Heart left ventricle (tissue), 16 donors: ENCODE measurements at regions not wholly inside any gene's neighbourhood (a gene's known extent, or its start where the extent isn't known, plus 50 kb on each side); places are given as distances from the start of the nearest gene placed in this dataset.

ENCODE experiments used
- ATAC-seq, 4 donors: fragments of 200-7000 bp; cut with Tn5 transposase; one replicate each; pipeline ENCODE4 v1.9.1; 2020 to 2022; ENCODE audit warnings: moderate library complexity in 4 of 4, mild to moderate bottlenecking in 3 of 4, moderate number of reproducible peaks in 1 of 4
- DNase-seq, 5 donors: peaks; one replicate each; pipeline ENCODE4 v3.0.0-alpha.2; 2020
- H3K27ac ChIP-seq, 12 donors: fragments of 200-600 bp; sonication (generic) in 4 of 12; one replicate each; pipeline versions ENCODE4 v1.5.0 to v1.8.0; 2016 to 2022; ENCODE audit warnings: mild to moderate bottlenecking in 2 of 12
- H3K27me3 ChIP-seq, 9 donors: fragments of 200-600 bp; sonication (generic) in 2 of 9; one replicate each; pipeline versions ENCODE4 v1.5.1 to v1.8.0; 2016 to 2022; ENCODE audit warnings: mild to moderate bottlenecking in 3 of 9
- H3K36me3 ChIP-seq, 9 donors: fragments of 200-600 bp; sonication (generic) in 2 of 9; one replicate each; pipeline versions ENCODE4 v1.5.0 to v1.8.0; 2018 to 2022; ENCODE audit warnings: mild to moderate bottlenecking in 2 of 9
- H3K4me1 ChIP-seq, 12 donors: fragments of 200-600 bp; sonication (generic) in 4 of 12; one replicate each; pipeline versions ENCODE4 v1.5.0 to v1.8.0; 2016 to 2022; ENCODE audit warnings: mild to moderate bottlenecking in 3 of 12
- H3K4me3 ChIP-seq, 12 donors: fragments of 200-600 bp; sonication (generic) in 4 of 12; one replicate each; pipeline versions ENCODE4 v1.5.0 to v1.8.0; 2017 to 2022; ENCODE audit warnings: mild to moderate bottlenecking in 9 of 12, moderate library complexity in 4 of 12
- H3K9me3 ChIP-seq, 12 donors: fragments of 200-600 bp; sonication (generic) in 4 of 12; one replicate each; pipeline versions ENCODE4 v1.5.0 to v1.8.0; 2016 to 2022; ENCODE audit warnings: mild to moderate bottlenecking in 1 of 12
- POLR2A ChIP-seq, 2 donors: fragments of 450-650 bp; IDR thresholded peaks; one replicate each; pipeline ENCODE4 v1.6.1; 2017; ENCODE audit warnings: antibody characterized with exemption in 2 of 2, mild to moderate bottlenecking in 2 of 2, moderate library complexity in 2 of 2
- WGBS, 4 donors: extraction: QIAGEN DNeasy Blood & Tissue Kit in 2 of 4; methylation state at CpG; one replicate each; pipeline versions ENCODE4 v1.1.5 to v1.1.7; 2013 to 2018; 5-methylcytosine and 5-hydroxymethylcytosine counted together
- intact Hi-C, 10 donors: fragments of 100-400 bp; cut with DNase I; formaldehyde crosslinking; loops; one replicate each; pipeline versions ENCODE4 v1.11.1 to v1.14.2; 2022
- TF ChIP-seq, protein P1 (sequence below), 12 donors: fragments of 200-600 bp; sonication (generic) in 4 of 12; IDR thresholded peaks; one replicate each; pipeline versions ENCODE4 v1.5.0 to v1.8.0; 2018 to 2022; ENCODE audit warnings: antibody characterized with exemption in 12 of 12, mild to moderate bottlenecking in 5 of 12
- donor health status: ischemic (EF 13 %, LVEDD 7.1; RV severe dilation, severe dysfunction).
- donor health status: healthy with polysubstance abuse.
- donor health status: DM: no; HTN: yes; CAD: no.
- donor health status: DM: no; HTN: no; CAD: no.
- donor health status: ischemic (EF 25% LVEDD 6.9; RV normal size, moderate dysfunction).
- donor health status: ischemic (EF 25% LVEDD 5.7; RV mildly dilated, moderate dysfunction).
- donor health status: healthy.
- donor health status: DM: yes; HTN: yes; CAD: no.
- donor health status: ischemic (EF 35%, LVEDD 5.7; RV mildly dilated, moderate dysfunction).
- donor health status: nonischemic (EF 11% LVEDD 7.7; RV severe dilation, severe dysfunction).
- donor health status: DM: yes; HTN: yes; CAD: no.
- donor health status: PGD.
- donor health status: ischemic (EF 29% LVEDD 5.4; RV normal size, mild dysfunction).
- donor health status: nonischemic (EF 23%, LVEDD 6.1; RV moderate dilation, normal function).

DNA sequence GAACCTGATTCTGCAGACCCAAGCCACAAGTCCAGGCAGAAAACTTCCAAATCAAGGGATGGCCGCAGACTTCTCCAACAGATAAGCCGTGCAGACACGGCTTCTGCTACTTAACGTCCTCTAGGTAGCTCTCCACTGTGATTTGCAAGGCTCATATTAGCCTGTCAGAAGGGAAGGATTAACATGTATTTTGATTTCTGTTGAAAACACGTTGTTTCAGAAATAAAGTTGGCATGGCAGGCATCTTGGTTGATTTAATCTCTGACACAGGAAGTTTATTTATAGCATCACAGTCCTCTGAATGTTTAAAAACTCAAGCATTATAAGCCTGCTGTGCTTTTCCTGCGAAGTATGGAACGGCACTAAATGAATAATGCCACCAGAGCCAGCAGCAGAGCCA is 166.8 kb upstream of the TOX3 start:
- peaks cover 0 to 4% (median 0%) of the 10 kb centered on the region in 9 donors for H3K27me3 ChIP-seq
- no peaks in the 10 kb centered on the region for H3K4me1 ChIP-seq
- no peak overlapping the region for H3K4me3 ChIP-seq
- no peak for DNase-seq
- H3K9me3 ChIP-seq: no peaks in the 10 kb centered on the region
- ATAC-seq: no peak
- intact Hi-C loops: no loop called here
- H3K27ac ChIP-seq: no peak overlapping the region
- TF ChIP-seq, protein P1, sequence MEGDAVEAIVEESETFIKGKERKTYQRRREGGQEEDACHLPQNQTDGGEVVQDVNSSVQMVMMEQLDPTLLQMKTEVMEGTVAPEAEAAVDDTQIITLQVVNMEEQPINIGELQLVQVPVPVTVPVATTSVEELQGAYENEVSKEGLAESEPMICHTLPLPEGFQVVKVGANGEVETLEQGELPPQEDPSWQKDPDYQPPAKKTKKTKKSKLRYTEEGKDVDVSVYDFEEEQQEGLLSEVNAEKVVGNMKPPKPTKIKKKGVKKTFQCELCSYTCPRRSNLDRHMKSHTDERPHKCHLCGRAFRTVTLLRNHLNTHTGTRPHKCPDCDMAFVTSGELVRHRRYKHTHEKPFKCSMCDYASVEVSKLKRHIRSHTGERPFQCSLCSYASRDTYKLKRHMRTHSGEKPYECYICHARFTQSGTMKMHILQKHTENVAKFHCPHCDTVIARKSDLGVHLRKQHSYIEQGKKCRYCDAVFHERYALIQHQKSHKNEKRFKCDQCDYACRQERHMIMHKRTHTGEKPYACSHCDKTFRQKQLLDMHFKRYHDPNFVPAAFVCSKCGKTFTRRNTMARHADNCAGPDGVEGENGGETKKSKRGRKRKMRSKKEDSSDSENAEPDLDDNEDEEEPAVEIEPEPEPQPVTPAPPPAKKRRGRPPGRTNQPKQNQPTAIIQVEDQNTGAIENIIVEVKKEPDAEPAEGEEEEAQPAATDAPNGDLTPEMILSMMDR (IDR thresholded peaks at IDR 0.05): no peak
- H3K36me3 ChIP-seq: no peaks in the 10 kb centered on the region
- 42 to 54% (median 47%) methylated on average over 7 of the region's 7 CpGs for WGBS, 4 donors

DNA sequence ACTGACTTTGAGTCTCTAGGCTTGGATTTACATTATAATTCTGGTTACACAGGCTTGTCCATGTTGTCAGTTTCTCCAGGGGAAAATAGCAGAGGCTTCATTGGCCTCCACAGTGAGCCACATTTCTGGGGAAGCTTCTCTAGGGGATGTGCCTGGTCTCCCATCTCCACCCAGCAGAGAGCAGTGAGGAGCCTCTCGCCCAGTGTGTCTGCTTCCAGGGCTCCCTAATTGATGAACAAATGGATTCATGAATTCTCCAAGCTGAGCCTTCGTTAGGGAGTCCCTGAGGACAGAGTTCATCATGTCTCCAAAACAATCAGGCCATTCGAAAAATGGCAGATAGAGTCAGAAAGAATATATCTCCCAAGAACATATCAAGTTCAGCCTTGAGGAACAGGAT is 162.4 kb upstream of the TOX3 start:
- peaks cover 0 to 11% (median 0%) of the 10 kb centered on the region in 9 donors for H3K27me3 ChIP-seq
- DNase-seq (no peak), ATAC-seq (no peak)
- no peak overlapping the region for H3K4me3 ChIP-seq
- H3K36me3 ChIP-seq: no peaks in the 10 kb centered on the region
- H3K27ac ChIP-seq: no peak overlapping the region
- no peaks in the 10 kb centered on the region for H3K4me1 ChIP-seq
- no peaks in the 10 kb centered on the region for H3K9me3 ChIP-seq
- no peak for TF ChIP-seq POLR2A (IDR thresholded peaks at IDR 0.05)
- TF ChIP-seq, protein P1 (IDR thresholded peaks at IDR 0.05): no peak
- WGBS, 4 donors: 44 to 62% (median 57%) methylated on average over 2 to 3 of the region's 3 CpGs
- intact Hi-C loops: no loop called here

DNA sequence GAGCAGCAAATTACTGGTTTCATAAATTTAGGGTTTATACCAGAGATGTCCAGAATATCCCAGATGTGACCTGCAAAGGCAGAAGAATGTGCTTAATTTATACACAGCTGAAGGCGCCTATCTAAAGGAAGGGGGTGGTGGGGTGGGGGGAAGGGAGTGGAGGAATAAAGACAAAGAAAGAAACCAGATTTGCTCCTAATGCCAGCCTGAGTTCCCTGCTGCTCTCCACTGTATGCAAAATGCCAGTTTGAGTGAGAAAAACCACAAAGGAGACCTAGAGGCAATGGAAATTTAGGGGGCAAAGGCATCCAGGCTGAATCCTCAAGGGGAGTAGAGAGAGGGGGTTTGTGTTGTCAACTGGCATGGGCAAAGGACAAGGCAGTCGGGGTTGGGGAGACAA is 161.5 kb upstream of the TOX3 start:
- 50 to 75% (median 62%) methylated on average over 2 of the region's 2 CpGs for WGBS, 4 donors
- Histone ChIP-seq H3K36me3 (no peaks in the 10 kb centered on the region), H3K9me3 (no peaks in the 10 kb centered on the region), H3K27ac (no peak overlapping the region), H3K27me3 (peaks cover 0 to 11% (median 0%) of the 10 kb centered on the region in 9 donors), H3K4me3 (no peak overlapping the region), H3K4me1 (no peaks in the 10 kb centered on the region)
- TF ChIP-seq, protein P1 (IDR thresholded peaks at IDR 0.05): no peak
- no peak for TF ChIP-seq POLR2A (IDR thresholded peaks at IDR 0.05)
- no peak for DNase-seq
- intact Hi-C loops: no loop called here
- no peak for ATAC-seq

DNA sequence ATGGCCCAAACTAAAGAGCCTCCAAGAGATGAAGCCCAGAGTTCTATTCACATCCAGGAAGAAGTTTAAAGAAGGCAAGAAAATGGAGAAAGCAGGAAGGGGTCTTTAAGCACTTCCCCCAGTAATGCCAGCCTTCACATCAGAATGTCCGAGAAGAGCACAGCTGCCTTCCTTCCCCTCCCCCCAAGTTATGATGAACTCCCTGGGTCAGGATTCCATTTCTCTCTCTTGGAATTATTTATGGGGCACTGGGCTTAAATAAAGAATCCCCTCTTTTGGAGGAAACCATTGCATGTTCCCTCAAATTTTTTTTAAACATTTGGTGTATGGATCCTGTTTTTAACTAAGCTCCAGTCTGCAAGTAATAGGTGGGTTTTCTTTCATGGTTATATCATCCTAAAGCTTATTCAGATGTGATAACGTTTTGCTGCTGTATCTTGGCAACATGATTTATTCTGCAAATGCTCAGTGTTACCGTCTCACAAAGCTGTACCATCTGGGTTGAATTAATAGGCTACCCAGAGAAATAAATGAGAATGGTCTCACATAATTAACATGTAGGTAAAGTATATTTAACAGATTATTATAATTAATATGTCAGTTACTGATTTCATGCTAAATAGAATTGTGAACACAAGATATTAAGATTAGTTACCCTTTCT is 160.9 kb upstream of the TOX3 start:
- H3K36me3 ChIP-seq: no peaks in the 10 kb centered on the region

More for the DNA sequence above, 160.9 kb upstream of the TOX3 start:
- TF ChIP-seq POLR2A (IDR thresholded peaks at IDR 0.05): no peak
- TF ChIP-seq, protein P1 (IDR thresholded peaks at IDR 0.05): no peak
- no peak for DNase-seq
- intact Hi-C loops: no loop called here
- no peaks in the 10 kb centered on the region for H3K4me1 ChIP-seq
- H3K9me3 ChIP-seq: no peaks in the 10 kb centered on the region
- WGBS, 4 donors: 40 to 59% (median 46%) methylated on average over 3 of the region's 3 CpGs
- no peak overlapping the region for H3K27ac ChIP-seq
- peaks cover 0 to 11% (median 0%) of the 10 kb centered on the region in 9 donors for H3K27me3 ChIP-seq
- H3K4me3 ChIP-seq: no peak overlapping the region
- ATAC-seq: no peak
